GM18520 (cell line): ENCODE measurements at regions not wholly inside any gene's neighbourhood (a gene's known extent, or its start where the extent isn't known, plus 50 kb on each side); places are given as distances from the start of the nearest gene placed in this dataset.
"Not testable (repeated sequence)": the region's sequence is repeated elsewhere in the genome, so short reads cannot be mapped to it uniquely, and the experiment has no call there.

ENCODE experiments used
- ATAC-seq: cut with Tn5 transposase; IDR thresholded peaks from one replicate; pipeline ENCODE4 v1.9.1; 2021; ENCODE audit not compliant: unreplicated experiment

DNA sequence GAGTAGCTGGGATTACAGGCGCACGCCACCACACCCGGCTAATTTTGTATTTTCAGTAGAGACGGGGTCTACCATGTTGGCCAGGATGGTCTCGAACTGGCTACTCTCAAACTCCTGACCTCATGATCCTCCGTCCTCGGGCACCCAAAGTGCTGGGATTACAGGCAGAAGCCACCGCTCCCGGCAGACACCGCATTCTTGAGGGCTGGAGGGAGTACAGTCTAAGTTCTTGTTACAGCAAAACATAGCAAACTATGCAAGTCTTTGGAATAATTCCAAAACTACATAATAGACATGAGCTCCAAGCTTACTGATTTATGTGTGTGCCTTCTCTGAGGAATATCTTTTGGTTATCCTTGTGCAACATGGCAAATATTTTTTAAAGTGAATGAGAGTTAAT, 299.1 kb upstream of the ZNF658 start:
- ATAC-seq = not testable (repeated sequence)

DNA sequence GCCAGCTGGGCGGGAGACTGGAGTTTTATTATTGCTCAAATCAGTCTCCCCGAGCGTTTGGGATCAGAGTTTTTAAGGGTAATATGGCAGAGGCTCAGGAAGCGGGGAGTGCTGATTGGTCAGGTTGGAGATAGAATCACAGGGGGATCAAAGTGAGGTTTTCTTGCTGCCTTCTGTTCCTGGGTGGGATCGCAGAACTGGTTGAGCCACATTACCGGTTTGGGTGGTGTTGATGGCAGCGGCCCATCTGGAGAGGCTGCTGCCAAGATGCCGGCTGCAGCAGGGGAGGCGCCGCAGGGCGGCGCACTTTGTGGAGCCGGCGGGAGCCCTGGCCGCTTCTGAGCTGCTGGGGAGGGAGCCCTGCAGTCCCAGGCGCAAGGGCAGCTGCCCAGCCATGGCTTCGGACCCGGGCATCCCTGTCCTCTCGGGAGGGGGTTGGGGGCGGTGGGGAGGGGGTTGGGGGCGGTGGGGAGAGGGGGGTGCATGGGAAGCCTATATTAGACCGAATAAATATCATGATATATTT, 268.9 kb upstream of the ZNF658 start:
- not testable (repeated sequence) for ATAC-seq

DNA sequence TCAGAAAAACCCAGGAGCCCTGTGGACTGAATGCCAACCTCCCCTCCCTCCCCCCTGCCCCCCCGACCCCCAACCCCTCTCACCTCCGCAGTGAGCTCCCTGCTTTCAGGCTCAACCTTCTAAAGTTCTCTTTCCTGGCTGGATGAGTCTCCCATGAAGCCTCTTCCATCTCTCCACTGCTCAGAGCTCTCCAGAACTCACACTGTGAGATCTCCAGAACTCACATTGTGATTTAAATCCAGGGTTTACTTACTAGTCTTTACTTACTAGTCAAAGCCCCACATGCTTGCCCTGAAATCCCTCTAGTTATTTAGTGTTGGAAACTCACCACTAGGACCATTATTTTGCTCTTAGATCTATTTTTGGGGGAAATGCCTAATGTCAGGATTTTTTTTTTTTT, 252.8 kb upstream of the ZNF658 start:
- ATAC-seq = not testable (repeated sequence)

DNA sequence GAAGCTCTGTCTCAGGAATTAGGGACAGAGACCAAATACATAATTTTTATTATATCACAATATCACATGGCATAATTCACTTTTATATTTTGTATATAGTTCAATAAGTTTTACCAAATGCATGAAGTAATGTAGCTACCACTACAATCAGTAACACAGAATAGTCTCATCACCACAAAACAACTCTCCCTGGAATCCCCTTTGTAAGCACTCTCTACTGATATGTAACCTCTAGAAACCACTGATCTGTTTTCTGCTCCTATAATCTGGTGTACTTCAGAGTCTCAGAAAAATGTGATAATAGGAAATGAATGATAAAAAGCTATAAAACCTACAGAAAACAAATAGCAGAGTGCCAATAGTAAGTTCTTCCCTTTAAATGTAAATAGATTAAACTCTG, 210.3 kb upstream of the ZNF658 start:
- not testable (repeated sequence) for ATAC-seq

DNA sequence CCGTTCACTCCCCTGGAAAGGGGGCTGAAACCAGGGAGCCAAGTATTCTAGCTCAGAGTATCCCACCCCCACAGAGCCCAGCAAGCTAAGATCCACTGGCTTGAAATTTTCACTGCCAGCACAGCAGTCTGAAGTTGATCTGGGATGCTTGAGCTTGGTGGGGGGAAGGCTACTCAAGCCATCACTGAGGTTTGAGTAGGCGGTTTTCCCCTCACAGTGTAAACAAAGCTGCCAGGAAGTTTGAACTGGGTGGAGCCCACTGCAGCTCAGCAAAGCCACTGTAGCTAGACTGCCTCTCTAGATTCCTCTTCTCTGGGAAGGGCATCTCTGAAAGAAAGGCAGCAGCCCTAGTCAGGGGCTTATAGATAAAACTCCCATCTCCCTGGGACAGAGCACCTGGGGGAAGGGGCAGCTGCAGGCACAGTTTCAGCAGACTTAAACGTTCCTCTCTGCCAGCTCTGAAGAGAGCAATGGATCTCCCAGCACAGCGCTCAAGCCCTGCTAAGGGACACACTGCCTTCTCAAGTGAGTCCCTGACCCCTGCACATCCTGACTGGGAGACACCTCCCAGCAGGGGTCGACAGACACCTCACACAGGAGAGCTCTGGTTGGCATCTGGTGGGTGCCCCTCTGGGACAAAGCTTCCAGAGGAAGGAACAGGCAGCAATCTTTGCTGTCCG, 204.8 kb upstream of the ZNF658 start:
- not testable (repeated sequence) for ATAC-seq

DNA sequence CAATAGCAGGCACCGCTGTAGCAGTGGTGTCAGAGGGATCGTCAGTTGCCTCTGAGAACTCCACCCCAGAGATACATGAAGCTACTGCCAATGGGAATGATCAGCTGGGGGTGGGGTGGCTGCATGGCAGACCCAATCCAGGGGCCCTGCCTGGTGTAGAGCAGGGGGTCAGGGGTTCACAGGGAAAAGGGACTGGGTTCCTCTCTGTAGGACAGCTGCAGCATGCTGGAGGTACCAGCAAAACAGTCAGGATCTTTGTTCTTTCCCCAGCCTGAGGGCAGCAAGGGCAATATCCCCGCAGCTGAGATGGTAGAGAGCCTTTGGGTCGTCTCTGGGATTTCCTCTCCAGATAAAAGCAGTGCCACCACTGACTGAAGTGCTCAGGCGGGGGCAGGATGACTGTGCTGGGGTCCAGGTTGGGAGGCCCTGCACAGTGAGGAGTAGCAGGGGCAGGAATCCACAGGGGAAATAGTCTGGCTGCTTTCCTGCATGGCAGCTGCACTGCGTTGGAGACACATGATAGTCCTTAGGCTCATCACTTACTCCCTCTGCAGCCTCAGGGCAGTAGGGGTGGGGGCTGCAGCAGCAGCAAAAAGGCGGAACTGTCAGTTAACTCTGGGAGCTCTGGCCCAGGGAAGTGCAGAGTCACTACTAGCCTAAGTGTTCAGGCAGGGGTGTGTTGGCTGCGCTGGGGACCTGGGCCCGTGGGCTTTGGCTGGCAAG, 203.0 kb upstream of the ZNF658 start:
- not testable (repeated sequence) for ATAC-seq

DNA sequence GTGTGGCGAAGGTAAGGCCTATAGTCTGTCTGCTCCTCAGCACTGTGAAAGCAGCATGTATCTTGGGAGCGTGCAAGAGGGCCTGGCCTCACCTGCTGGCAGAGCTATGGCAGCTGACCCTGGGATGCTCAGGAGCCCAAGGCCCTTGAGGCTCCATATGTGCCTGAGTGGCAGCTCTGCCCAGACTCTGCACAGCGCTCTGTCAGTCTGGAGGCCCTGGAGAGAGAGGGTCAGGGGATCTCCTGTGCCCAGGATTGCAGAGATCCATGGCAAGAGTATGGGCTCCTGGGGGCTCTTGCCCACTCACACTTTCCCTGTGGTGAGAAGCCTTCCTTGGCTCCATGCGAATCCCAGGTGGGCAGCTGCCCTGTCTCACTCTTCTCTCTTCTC, 202.5 kb upstream of the ZNF658 start:
- ATAC-seq = not testable (repeated sequence)

DNA sequence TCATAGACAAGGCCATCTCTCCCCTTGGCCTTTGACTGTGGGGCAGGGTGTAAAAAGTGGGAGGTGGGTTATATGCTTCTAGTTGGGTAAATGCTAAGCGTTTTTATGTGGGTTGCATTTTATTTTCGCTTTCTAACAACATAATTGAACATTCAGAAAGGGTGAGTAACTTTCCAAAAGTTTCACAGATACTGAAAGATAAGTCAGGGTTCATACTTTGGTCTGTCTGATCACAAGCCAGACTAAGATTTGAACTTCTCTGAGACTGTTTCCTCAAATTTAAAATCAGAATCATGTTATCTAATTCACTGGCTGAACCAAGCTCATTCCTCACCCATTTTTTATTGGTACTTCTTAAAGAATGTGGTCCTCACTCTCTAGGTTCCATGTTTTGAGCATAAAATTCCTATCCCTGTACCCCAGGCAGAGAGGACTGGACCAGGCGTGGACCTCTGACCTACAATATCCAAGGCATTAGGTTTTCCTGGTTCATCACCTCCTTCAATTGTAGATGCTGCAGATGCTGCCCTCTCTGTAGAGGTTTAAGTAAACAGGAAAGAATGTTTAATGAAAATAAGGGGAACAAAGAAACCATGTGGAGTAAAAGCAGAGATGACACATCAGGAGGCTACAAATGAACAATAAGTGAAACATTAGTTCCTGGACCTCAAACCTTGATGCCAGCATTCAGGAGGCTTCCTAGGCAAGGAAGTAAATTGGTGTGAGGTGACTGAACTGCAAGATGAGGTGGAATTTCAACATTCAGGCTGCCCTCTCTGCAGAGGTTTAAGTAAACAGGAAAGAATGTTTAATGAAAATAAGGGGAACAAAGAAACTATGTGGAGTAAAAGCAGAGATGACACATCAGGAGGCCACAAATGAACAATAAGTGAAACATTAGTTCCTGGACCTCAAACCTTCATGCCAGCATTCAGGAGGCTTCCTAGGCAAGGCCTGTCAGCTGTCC, 198.8 kb upstream of the ZNF658 start:
- not testable (repeated sequence) for ATAC-seq

DNA sequence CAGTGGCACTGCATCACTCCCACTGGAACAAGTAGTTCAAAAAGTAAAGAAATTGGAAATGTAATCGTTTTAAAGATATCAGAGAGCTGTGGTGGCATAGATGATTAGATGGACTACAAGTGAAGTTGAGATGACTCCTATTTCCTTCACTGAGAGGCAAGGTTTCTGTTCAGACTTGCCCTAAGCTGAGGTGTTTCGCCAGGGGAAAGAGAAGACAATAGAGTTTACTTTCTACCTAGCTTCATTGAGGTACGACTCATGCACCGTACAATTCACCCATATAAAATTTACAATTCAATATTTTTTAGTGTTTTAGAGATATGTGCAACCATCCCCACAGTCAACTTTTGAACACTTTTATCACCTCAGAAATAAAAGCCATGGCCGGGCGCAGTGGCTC, 189.0 kb upstream of the ZNF658 start:
- ATAC-seq = not testable (repeated sequence)

DNA sequence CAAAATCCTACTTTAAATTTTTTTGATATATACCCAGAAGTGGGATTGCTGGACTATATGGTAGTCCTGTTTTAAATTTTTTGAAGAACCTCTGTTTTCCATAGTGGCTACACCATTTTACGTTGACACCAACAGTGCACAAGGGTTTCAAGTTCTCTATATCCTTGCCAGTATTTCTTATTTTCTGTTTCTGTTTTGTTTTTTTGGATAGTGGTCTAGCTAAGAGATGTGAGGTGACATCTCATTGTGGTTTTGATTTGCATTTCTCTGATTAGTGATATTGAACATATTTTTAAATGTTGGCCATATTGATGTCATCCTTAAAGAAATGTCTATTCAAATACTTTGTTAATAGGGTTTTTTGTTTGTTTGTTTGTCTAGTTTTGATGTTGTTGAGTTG, 187.7 kb upstream of the ZNF658 start:
- ATAC-seq = peak; percentile 96

DNA sequence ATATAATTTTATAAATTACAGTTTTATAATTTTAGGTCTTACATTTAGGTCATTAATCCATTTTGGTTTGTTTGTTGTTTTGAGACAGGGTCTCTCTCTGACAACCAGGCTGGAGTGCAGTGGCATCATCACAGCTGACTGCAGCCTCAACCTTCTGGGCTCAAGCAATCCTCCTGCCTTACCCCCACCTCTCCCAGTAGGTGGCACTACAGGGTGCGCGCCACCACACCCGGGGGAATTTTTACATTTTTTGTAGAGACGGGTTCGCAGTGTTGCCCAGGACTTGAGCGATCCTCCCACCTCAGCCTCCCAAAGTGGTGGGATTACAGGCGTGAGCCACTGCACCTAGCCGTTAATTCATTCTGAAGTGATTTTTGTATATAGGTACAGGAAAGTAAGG, 187.0 kb upstream of the ZNF658 start:
- ATAC-seq = not testable (repeated sequence)

DNA sequence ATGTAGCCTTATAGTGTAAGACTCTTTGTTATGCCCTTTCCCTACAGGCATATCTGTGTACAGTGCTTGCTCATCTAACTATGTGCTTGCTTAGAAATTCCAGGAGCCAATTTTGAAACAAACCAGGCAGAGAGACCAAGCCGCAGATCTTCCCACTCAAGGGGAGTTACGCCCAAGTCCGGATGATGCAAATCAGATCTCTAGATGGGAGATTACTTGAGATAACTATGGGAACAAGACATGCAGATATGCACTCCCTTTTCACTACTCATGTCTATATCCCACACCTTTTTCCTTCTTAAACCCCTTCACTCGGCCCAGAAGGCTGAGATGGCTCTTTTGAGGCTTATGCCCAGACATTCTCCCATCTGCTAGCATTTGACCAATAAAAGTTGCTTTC, 179.7 kb upstream of the ZNF658 start:
- not testable (repeated sequence) for ATAC-seq

DNA sequence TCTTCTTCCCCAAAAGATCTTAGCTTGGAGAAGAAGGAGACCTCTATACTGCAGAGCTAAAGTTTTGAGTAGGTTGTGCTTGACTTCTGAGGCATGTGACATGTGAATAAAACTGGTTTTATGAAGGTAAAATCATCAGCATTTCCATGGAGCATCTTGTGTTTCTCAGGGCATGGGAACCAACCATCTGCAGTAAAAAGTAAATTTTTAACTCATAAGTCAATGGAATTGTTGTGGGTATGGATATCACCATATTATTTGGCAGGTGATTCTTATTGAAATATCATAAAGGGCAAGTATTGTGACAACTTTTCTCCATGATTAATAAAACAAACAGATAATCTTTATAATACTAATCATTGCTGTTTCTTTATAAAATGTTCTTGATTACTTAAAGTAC, 173.0 kb upstream of the ZNF658 start:
- not testable (repeated sequence) for ATAC-seq

DNA sequence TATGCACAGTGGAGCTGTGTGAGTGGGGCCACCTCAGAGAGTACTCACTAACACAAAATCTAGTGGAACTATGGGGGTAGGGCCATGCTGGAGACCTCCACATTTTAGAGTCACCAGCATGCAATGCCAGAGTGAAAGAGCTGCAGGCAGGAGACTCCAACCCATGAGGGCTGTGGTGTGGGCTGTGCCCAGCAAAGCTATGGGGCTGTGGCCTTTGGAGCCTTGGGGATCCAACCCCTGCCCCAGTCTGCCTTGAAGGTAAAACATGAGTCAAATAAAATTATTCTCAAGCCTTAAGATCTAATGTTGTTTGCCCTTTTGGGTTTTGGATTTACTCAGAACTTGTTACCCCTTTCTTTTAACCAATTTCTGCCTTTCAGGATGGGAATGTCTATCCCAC, 163.8 kb upstream of the ZNF658 start:
- ATAC-seq = not testable (repeated sequence)

DNA sequence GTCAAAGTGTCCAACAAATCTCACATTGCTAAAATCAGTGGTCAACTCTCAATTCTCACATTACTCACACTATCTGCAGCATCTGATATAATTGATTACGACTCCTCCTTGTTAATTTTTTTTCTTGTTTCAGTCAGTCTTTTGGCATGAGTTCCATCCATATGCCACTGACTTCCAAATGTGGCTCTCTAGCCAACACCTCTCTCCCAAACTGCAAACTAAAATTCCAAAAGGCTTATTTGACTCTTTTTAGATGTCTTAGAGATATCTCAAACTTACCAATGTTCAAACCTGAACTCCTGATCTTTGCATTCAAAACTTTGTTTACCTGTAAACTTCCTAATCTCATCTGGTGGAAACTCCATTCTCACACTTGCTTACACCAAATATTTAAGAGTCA, 162.1 kb upstream of the ZNF658 start:
- not testable (repeated sequence) for ATAC-seq

DNA sequence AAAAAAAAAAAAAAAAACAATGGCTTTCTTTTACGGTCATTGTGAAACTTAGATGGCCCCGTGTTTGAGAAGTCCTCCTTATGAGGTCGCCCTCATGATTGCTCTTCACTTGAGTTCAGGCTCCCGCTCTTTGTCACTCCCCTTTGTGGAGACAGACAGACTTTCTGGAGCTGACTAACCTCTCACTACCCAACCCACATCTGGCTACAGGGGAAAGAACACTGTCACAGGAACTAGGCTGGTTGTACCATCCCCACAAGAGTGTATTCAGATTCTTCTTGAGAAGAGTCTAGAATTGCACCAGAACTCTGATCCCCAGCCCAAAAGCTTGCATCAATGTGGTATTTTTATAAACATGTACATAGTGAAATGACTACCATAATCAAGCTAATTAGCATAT, 160.4 kb upstream of the ZNF658 start:
- not testable (repeated sequence) for ATAC-seq

DNA sequence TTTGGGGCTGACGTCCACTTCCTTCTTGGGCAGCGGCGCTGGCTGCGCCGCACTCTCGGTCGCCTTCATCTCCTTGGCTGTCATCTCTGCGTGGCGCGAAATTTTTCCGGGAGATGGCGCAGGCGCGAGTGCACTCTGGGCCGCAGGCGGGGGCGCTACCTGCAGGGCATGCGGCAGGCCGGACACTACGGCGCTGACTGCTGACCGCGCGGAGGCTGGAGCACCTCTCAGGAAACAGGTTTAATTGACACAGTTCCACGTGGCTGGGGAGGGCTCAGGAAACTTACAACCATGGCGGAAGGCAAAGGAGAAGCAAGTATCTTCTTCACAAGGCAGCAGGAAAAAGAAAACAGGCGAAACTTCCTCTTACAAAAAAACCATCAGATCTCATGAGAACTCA, 154.7 kb upstream of the ZNF658 start:
- not testable (repeated sequence) for ATAC-seq

DNA sequence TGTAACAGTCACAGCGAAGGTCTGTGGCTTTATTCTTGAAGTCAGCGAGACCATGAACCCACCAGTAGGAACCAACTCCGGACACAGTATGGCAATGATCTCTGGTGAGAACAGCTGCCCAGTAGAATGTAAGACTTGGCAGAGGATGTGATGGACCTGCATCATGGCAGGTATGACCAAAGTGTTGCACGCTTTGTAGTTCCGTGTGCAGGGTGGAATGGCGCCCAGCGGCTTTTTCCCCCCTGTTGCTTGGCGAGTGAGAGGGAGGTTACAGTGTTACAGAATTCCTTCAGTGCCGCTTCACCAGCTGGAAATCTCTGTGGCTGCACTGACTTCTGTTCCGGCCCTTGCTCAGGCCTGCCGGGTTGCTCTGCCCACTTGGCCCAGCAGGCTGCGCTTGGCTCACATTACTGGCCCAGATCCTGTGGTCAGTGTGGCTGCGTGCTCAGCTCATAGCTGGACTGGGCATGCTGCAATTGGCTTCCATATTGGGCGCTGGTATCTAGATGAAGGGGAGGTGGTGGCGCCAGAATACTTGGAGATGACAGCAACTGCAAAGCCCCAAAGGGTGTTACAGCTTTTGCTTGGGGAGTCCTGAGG, 148.1 kb upstream of the ZNF658 start:
- ATAC-seq = not testable (repeated sequence)

DNA sequence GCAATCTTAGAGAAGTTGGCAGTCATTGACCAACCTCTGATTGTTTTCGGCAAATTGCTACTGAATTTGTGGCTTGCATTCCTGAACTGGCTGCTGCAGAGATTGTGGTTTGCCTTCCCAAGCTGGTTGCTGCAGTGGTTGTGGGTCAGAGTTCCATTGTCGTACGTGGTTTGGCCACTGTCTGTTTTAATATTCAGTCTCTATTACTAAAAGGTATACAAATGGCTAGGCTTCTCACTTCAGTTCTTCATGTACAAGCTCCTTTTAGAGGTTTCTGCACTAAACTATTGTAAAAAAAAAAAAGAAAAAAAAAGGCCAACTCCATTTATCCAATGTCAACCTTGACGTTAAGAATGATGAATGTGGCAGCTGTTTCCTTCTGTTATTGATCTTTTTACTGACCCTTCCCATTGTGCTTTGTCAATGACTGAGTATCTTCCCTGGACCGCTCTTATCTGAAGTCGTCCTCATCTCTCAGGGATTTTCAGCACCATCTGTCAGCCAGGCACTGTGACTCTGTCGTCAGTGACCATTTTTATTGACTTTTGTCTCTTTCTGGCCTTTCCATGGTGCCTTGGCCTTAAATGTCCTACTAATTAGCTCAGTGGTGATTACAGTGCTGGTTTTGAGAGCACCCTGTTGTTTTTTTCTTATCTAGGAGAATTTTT, 140.6 kb upstream of the ZNF658 start:
- ATAC-seq = not testable (repeated sequence)

DNA sequence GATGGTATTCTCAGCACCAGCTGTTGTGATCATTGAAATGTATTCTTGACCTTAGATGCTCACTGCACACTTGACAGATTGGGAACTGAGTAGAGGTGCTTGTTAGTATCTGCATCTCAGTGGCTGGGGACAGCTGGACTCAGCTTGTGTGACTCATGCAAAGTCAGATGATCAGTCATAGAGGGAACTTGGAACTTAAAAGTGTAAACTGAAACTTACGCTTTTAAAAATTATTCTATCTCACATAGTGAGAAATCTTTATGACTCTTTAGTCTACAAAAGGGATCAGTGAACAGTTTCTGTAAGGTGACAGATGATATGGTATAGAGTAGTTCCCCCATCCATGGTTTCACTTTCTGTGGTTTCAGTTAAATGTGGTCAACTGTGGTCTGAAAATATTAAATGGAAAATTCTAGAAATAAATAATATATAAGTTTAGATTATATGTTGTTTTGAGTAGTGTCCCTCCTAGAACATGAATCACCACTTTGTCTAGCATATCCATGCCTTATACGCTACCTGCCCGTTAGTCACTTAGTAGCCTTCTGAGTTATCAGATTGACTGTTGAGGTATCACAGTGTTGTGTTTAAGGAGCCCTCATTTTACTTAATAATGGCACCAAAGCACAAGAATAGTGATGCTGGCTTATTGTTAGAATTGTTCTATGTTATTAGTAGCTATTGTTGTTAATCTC, 135.6 kb upstream of the ZNF658 start:
- peak; percentile 99 for ATAC-seq
